Thyroid gland (tissue), 4 donors: ENCODE measurements at regions not wholly inside any gene's neighbourhood (a gene's known extent, or its start where the extent isn't known, plus 50 kb on each side); places are given as distances from the start of the nearest gene placed in this dataset.

ENCODE experiments used
- CTCF ChIP-seq, 6 experiments: fragments of 200-600 bp in 3 of 6; fragments of 450-650 bp in 3 of 6; sonication (generic) in 3 of 6; IDR thresholded peaks; one replicate each; pipeline ENCODE4 v1.5.1; 2016 to 2019; ENCODE audit warnings: antibody characterized with exemption in 6 of 6, mild to moderate bottlenecking in 2 of 6, inconsistent platforms in 1 of 6, moderate library complexity in 1 of 6
- POLR2A ChIP-seq, 2 donors: fragments of 450-650 bp; IDR thresholded peaks; one replicate each; pipeline ENCODE4 v1.6.1; 2017; ENCODE audit warnings: antibody characterized with exemption in 2 of 2, mild to moderate bottlenecking in 2 of 2, moderate library complexity in 1 of 2

- TF ChIP-seq POLR2A (IDR thresholded peaks at IDR 0.05) = no peak
- no peak for TF ChIP-seq CTCF (IDR thresholded peaks at IDR 0.05)
Observed at GRCh38 chr6:169041078-169041477, 212.6 kb downstream of the THBS2 start.
